ENCODE measurements at regions not wholly inside any gene's neighbourhood (a gene's known extent, or its start where the extent isn't known, plus 50 kb on each side); places are given as distances from the start of the nearest gene placed in this dataset.

DNA sequence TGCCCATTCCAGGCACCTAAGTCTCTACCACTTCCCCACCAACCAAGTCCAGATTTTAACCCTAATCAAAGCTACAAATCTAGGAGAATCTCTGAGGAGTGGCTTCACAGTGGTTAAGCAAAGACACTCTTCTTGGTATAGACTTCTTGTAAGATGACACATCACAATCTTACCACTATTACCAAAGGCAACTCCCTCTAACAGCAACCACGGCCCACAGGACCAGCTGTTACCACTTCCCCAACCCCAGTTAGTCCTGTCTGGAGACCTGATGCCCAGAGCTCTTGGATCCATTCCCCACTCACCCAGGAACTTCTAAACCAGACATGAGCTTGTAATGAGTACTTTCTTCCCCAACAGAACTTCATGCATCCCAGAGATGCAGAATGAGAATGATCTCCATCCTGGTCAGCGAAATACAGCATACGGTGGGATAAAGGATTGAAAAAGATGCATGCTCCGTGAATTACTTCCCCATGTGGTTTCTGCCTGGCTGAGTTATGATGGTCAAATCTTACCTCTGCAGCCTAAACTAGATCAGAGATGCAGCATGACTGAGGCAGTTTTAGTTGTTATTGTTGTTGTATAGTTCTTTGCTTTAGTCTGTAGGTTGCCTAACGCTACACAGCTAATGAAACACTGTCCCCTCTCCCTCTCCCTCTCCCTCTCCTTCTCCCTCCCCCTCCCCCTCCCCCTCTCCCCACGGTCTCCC, 87.7 kb upstream of the FOXN3 start:
- no peaks in the 10 kb centered on the region for H3K79me2 ChIP-seq (ENCODE audit: insufficient read depth, low read length)
- peaks cover 32% of the 10 kb centered on the region for H3K4me1 ChIP-seq (ENCODE audit: insufficient read depth, low read length)
- H2AFZ ChIP-seq (ENCODE audit: low read length) = no peak overlapping the region
- no peak overlapping the region for H3K4me3 ChIP-seq (ENCODE audit: insufficient read depth, low read length)
- peak; percentile 88 for DNase-seq (ENCODE audit: insufficient read length, low spot score, missing footprints)
- H3K9me3 ChIP-seq (ENCODE audit: low read depth, low read length) = no peaks in the 10 kb centered on the region
- H3K27ac ChIP-seq (ENCODE audit: low read depth, low read length) = peak overlapping the region; percentile 28
- H4K20me1 ChIP-seq (ENCODE audit: insufficient read depth, low read length) = peaks cover 12% of the 10 kb centered on the region
- no peak for TF ChIP-seq CTCF (IDR thresholded peaks at IDR 0.05; ENCODE audit: extremely low read depth, low read depth, low read length)
- no peaks in the 10 kb centered on the region for H3K27me3 ChIP-seq (ENCODE audit: insufficient read depth, low read length)
- no peaks in the 10 kb centered on the region for H3K36me3 ChIP-seq (ENCODE audit: insufficient read depth, low read length)
- H3K4me2 ChIP-seq (ENCODE audit: insufficient read depth, low read length) = peak overlapping the region; percentile 2

DNA sequence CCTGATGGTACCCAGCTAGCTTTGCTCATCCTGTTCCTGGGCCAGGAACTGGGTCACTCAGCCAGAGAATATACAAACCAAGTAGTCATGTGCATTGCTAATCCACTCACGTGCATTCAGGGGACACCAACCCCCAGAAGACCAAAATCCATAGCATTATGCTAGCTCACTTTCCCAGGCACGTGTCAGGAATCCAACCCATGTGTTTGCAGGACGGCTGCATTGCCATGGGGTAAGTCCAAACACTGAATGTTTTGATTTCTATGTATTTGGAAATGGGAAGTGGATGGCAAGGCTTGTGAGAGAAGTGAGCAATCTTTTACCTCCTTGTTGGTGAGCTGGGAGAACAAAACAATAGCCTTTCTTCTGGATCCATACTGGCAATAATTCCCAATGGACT, 87.1 kb upstream of the FOXN3 start:
- H3K4me2 ChIP-seq (ENCODE audit: insufficient read depth, low read length) = peak overlapping the region; percentile 2
- DNase-seq (ENCODE audit: insufficient read length, low spot score, missing footprints) = no peak
- H2AFZ ChIP-seq (ENCODE audit: low read length) = no peak overlapping the region

DNA sequence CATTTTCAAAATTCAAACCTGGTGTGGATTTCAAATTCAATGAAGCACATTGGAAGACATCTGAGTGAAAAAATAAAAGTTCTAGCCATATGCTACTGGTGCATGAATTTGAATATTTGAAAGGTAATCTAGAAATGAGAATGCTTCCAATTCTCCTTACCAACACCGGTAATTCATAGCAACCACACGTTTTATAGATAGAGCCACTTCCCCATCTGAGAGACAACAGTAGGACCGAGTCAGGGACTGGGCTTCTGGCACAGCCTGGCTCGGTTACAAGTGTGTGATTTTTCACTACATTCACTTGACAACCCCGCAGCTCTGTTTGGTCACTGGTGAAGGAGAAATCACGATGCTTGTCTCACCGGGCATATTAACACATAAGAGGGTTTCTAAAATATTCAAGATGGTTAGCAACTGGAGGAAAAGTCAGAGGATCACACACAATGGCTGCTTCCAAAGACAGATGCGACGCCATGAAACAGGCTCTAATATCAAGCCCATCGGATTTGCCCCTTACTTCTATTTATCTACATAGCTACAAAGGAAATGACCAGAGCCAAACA, 86.5 kb upstream of the FOXN3 start:
- H3K27ac ChIP-seq (ENCODE audit: low read depth, low read length) = no peak overlapping the region
- H3K4me2 ChIP-seq (ENCODE audit: insufficient read depth, low read length) = no peak overlapping the region
- no peaks in the 10 kb centered on the region for H3K36me3 ChIP-seq (ENCODE audit: insufficient read depth, low read length)
- DNase-seq (ENCODE audit: insufficient read length, low spot score, missing footprints) = no peak
- H3K4me1 ChIP-seq (ENCODE audit: insufficient read depth, low read length) = peaks cover 29% of the 10 kb centered on the region
- TF ChIP-seq CTCF (IDR thresholded peaks at IDR 0.05; ENCODE audit: extremely low read depth, low read depth, low read length) = no peak
- H4K20me1 ChIP-seq (ENCODE audit: insufficient read depth, low read length) = peaks cover 12% of the 10 kb centered on the region
- no peaks in the 10 kb centered on the region for H3K9me3 ChIP-seq (ENCODE audit: low read depth, low read length)
- H3K27me3 ChIP-seq (ENCODE audit: insufficient read depth, low read length) = no peaks in the 10 kb centered on the region
- no peaks in the 10 kb centered on the region for H3K79me2 ChIP-seq (ENCODE audit: insufficient read depth, low read length)
- no peak overlapping the region for H3K4me3 ChIP-seq (ENCODE audit: insufficient read depth, low read length)
- no peak overlapping the region for H2AFZ ChIP-seq (ENCODE audit: low read length)

More for the DNA sequence above, 87.1 kb upstream of the FOXN3 start:
- Histone ChIP-seq H3K36me3 (ENCODE audit: insufficient read depth, low read length) (no peaks in the 10 kb centered on the region), H3K79me2 (ENCODE audit: insufficient read depth, low read length) (no peaks in the 10 kb centered on the region), H3K9me3 (ENCODE audit: low read depth, low read length) (no peaks in the 10 kb centered on the region), H4K20me1 (ENCODE audit: insufficient read depth, low read length) (peaks cover 12% of the 10 kb centered on the region), H3K4me1 (ENCODE audit: insufficient read depth, low read length) (peaks cover 32% of the 10 kb centered on the region), H3K4me3 (ENCODE audit: insufficient read depth, low read length) (no peak overlapping the region), H3K27ac (ENCODE audit: low read depth, low read length) (peak overlapping the region; percentile 28), H3K27me3 (ENCODE audit: insufficient read depth, low read length) (no peaks in the 10 kb centered on the region)
- no peak for TF ChIP-seq CTCF (IDR thresholded peaks at IDR 0.05; ENCODE audit: extremely low read depth, low read depth, low read length)

- no peaks in the 10 kb centered on the region for H3K9me3 ChIP-seq (ENCODE audit: low read depth, low read length)
- TF ChIP-seq CTCF (IDR thresholded peaks at IDR 0.05; ENCODE audit: extremely low read depth, low read depth, low read length) = no peak
- H3K4me1 ChIP-seq (ENCODE audit: insufficient read depth, low read length) = peaks cover 24% of the 10 kb centered on the region
- no peak overlapping the region for H3K4me3 ChIP-seq (ENCODE audit: insufficient read depth, low read length)
- no peak overlapping the region for H3K4me2 ChIP-seq (ENCODE audit: insufficient read depth, low read length)
- H2AFZ ChIP-seq (ENCODE audit: low read length) = no peak overlapping the region
- H3K36me3 ChIP-seq (ENCODE audit: insufficient read depth, low read length) = no peaks in the 10 kb centered on the region
- H3K79me2 ChIP-seq (ENCODE audit: insufficient read depth, low read length) = no peaks in the 10 kb centered on the region
- H3K27ac ChIP-seq (ENCODE audit: low read depth, low read length) = no peak overlapping the region
- H4K20me1 ChIP-seq (ENCODE audit: insufficient read depth, low read length) = peaks cover 12% of the 10 kb centered on the region
- no peaks in the 10 kb centered on the region for H3K27me3 ChIP-seq (ENCODE audit: insufficient read depth, low read length)
- DNase-seq (ENCODE audit: insufficient read length, low spot score, missing footprints) = no peak
Measured at GRCh38 chr14:89502966-89503365, 85.9 kb upstream of the FOXN3 start.

Data from osteoblast (primary cell).